CD14-positive monocyte (primary cell): ENCODE measurements at regions not wholly inside any gene's neighbourhood (a gene's known extent, or its start where the extent isn't known, plus 50 kb on each side); places are given as distances from the start of the nearest gene placed in this dataset.

Experiments used
- DNase-seq, 3 donors: peaks; one replicate each; pipeline ENCODE4 v3.0.0-alpha.2; 2011 to 2022
- H2AFZ ChIP-seq: 2 replicates; pipeline ENCODE4 v1.6.0; 2012; ENCODE audit warnings: mild to moderate bottlenecking, low read depth, low read length, inconsistent platforms; ENCODE audit not compliant: insufficient read depth, poor library complexity, severe bottlenecking
- H3K27ac ChIP-seq, 2 donors: 1 replicate in 1 of 2; 2 replicates in 1 of 2; pipeline ENCODE4 v1.5.1; 2012 to 2013; ENCODE audit warnings: low read length in 2 of 2, control low read depth in 1 of 2, inconsistent platforms in 1 of 2, low read depth in 1 of 2, mild to moderate bottlenecking in 1 of 2
- H3K27me3 ChIP-seq, 2 donors: one replicate each; pipeline versions ENCODE4 v1.6.0 to v1.6.1; 2011 to 2013; ENCODE audit warnings: low read length in 2 of 2; ENCODE audit not compliant: control insufficient read depth in 2 of 2, insufficient read depth in 2 of 2
- H3K36me3 ChIP-seq, 2 donors: replicated peaks in 1 of 2; 1 replicate in 1 of 2; 2 replicates in 1 of 2; pipeline versions ENCODE4 v1.5.1 to v1.6.1; 2012 to 2013; ENCODE audit warnings: low read length in 2 of 2, control low read depth in 1 of 2, inconsistent platforms in 1 of 2, mild to moderate bottlenecking in 1 of 2; ENCODE audit not compliant: insufficient read depth in 2 of 2, control insufficient read depth in 1 of 2
- H3K4me1 ChIP-seq, 2 donors: 1 replicate in 1 of 2; 2 replicates in 1 of 2; pipeline versions ENCODE4 v1.5.1 to v1.6.1; 2012 to 2013; ENCODE audit warnings: low read length in 2 of 2, control low read depth in 1 of 2, inconsistent platforms in 1 of 2, mild to moderate bottlenecking in 1 of 2, moderate library complexity in 1 of 2; ENCODE audit not compliant: insufficient read depth in 2 of 2, control insufficient read depth in 1 of 2
- H3K4me2 ChIP-seq: replicated peaks from 2 replicates; pipeline ENCODE3; 2012; ENCODE audit warnings: low read length, moderate library complexity, mild to moderate bottlenecking; ENCODE audit not compliant: poor library complexity, severe bottlenecking; ENCODE audit errors: extremely low read depth
- H3K4me3 ChIP-seq, 3 experiments: fragments of 200-600 bp in 1 of 3; sonication (generic) in 1 of 3; replicated peaks in 1 of 3; 1 replicate in 2 of 3; 2 replicates in 1 of 3; pipeline ENCODE4 v1.5.1; 2011 to 2013; ENCODE audit warnings: low read length in 3 of 3, mild to moderate bottlenecking in 3 of 3, control low read depth in 2 of 3, low read depth in 2 of 3, inconsistent platforms in 1 of 3, moderate library complexity in 1 of 3
- H3K79me2 ChIP-seq: 2 replicates; pipeline ENCODE4 v1.6.0; 2012; ENCODE audit warnings: mild to moderate bottlenecking, control low read depth, inconsistent platforms, low read length, moderate library complexity; ENCODE audit not compliant: insufficient read depth
- H3K9ac ChIP-seq: 2 replicates; pipeline ENCODE4 v1.6.0; 2017; ENCODE audit warnings: low read length, mild to moderate bottlenecking; ENCODE audit not compliant: insufficient read depth, poor library complexity, severe bottlenecking
- H3K9me3 ChIP-seq, 2 donors: replicated peaks in 1 of 2; 1 replicate in 1 of 2; 2 replicates in 1 of 2; pipeline versions ENCODE4 v1.5.1 to v1.6.1; 2012 to 2013; ENCODE audit warnings: low read length in 2 of 2, control low read depth in 1 of 2; ENCODE audit not compliant: control insufficient read depth in 1 of 2, insufficient read depth in 1 of 2
- H4K20me1 ChIP-seq: 2 replicates; pipeline ENCODE4 v1.6.0; 2012; ENCODE audit warnings: mild to moderate bottlenecking, low read length, control low read depth, moderate library complexity; ENCODE audit not compliant: insufficient read depth
- H3K27ac Mint-ChIP-seq, 7 donors: one replicate each; pipeline ENCODE4 v1.8.0; 2020; ENCODE audit warnings: mild to moderate bottlenecking in 7 of 7, mixed read lengths in 7 of 7, moderate library complexity in 6 of 7, inconsistent platforms in 2 of 7
- H3K27me3 Mint-ChIP-seq, 3 donors: one replicate each; pipeline ENCODE4 v1.8.0; 2021 to 2022; ENCODE audit warnings: low read depth in 3 of 3, mild to moderate bottlenecking in 3 of 3, mixed read lengths in 3 of 3, moderate library complexity in 3 of 3, inconsistent platforms in 1 of 3
- H3K36me3 Mint-ChIP-seq, 2 donors: one replicate each; pipeline ENCODE4 v1.8.0; 2020; ENCODE audit warnings: mixed read lengths in 2 of 2, inconsistent platforms in 1 of 2, mild to moderate bottlenecking in 1 of 2
- H3K4me1 Mint-ChIP-seq: one replicate; pipeline ENCODE4 v1.8.0; 2020; ENCODE audit warnings: mild to moderate bottlenecking, mixed read lengths
- H3K4me3 Mint-ChIP-seq, 2 donors: one replicate each; pipeline ENCODE4 v1.8.0; 2020; ENCODE audit warnings: mild to moderate bottlenecking in 2 of 2, mixed read lengths in 2 of 2, moderate library complexity in 1 of 2
- H3K9me3 Mint-ChIP-seq, 7 donors: one replicate each; pipeline ENCODE4 v1.8.0; 2020 to 2022; ENCODE audit warnings: mixed read lengths in 7 of 7, mild to moderate bottlenecking in 6 of 7, moderate library complexity in 6 of 7, inconsistent platforms in 2 of 7
- WGBS: methylation state at CpG from one replicate; pipeline ENCODE4 v1.1.5; 2013; ENCODE audit warnings: missing lambda C conversion rate; ENCODE audit not compliant: insufficient coverage; 5-methylcytosine and 5-hydroxymethylcytosine counted together
- intact Hi-C, 2 donors: fragments of 100-400 bp; cut with micrococcal nuclease; formaldehyde crosslinking; loops; one replicate each; pipeline versions ENCODE4 v1.15.0 to v1.15.1; 2023
- TF ChIP-seq, protein P1 (sequence below): fragments of 200-600 bp; IDR thresholded peaks from one replicate; pipeline ENCODE4 v1.8.0; 2022; ENCODE audit warnings: antibody characterized with exemption, mild to moderate bottlenecking

DNA sequence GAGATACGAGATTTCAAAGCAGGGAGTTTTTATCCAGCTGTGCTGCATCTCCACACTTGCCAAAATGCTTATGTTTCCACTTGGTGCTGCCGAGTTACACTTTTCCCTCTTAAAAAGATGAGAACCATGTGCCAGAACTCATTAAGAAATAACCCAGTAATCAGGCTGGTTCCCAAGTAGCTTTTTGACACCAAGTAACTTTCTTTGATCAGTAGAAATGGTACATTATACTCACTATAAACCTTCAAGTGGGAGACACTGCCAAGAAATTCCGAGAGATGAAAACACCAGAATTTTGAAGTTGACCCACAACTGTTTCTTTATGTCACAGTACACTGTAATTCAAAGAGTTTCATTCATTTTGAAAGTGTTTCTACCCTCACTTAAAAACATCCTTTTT lies 164.6 kb upstream of the CCDC54 start:
- no peak overlapping the region for H2AFZ ChIP-seq
- H3K27ac ChIP-seq: no peak overlapping the region
- H3K9me3 Mint-ChIP-seq: peaks cover 0 to 5% (median 0%) of the 10 kb centered on the region in 7 donors
- H4K20me1 ChIP-seq: no peaks in the 10 kb centered on the region
- H3K4me2 ChIP-seq: no peak overlapping the region
- 67% methylated on average over 1 of the region's 3 CpGs for WGBS
- no peak overlapping the region for H3K27ac Mint-ChIP-seq
- H3K4me3 Mint-ChIP-seq: no peak overlapping the region
- H3K9ac ChIP-seq: no peak overlapping the region
- no peaks in the 10 kb centered on the region for H3K4me1 Mint-ChIP-seq
- H3K36me3 ChIP-seq: no peaks in the 10 kb centered on the region
- intact Hi-C loops: no loop called here
- H3K27me3 Mint-ChIP-seq: no peaks in the 10 kb centered on the region
- no peaks in the 10 kb centered on the region for H3K27me3 ChIP-seq
- H3K36me3 Mint-ChIP-seq: no peaks in the 10 kb centered on the region
- no peak for DNase-seq
- no peaks in the 10 kb centered on the region for H3K4me1 ChIP-seq
- H3K4me3 ChIP-seq: no peak overlapping the region
- no peaks in the 10 kb centered on the region for H3K9me3 ChIP-seq
- TF ChIP-seq, protein P1, sequence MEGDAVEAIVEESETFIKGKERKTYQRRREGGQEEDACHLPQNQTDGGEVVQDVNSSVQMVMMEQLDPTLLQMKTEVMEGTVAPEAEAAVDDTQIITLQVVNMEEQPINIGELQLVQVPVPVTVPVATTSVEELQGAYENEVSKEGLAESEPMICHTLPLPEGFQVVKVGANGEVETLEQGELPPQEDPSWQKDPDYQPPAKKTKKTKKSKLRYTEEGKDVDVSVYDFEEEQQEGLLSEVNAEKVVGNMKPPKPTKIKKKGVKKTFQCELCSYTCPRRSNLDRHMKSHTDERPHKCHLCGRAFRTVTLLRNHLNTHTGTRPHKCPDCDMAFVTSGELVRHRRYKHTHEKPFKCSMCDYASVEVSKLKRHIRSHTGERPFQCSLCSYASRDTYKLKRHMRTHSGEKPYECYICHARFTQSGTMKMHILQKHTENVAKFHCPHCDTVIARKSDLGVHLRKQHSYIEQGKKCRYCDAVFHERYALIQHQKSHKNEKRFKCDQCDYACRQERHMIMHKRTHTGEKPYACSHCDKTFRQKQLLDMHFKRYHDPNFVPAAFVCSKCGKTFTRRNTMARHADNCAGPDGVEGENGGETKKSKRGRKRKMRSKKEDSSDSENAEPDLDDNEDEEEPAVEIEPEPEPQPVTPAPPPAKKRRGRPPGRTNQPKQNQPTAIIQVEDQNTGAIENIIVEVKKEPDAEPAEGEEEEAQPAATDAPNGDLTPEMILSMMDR: no peak
- H3K79me2 ChIP-seq: no peaks in the 10 kb centered on the region

DNA sequence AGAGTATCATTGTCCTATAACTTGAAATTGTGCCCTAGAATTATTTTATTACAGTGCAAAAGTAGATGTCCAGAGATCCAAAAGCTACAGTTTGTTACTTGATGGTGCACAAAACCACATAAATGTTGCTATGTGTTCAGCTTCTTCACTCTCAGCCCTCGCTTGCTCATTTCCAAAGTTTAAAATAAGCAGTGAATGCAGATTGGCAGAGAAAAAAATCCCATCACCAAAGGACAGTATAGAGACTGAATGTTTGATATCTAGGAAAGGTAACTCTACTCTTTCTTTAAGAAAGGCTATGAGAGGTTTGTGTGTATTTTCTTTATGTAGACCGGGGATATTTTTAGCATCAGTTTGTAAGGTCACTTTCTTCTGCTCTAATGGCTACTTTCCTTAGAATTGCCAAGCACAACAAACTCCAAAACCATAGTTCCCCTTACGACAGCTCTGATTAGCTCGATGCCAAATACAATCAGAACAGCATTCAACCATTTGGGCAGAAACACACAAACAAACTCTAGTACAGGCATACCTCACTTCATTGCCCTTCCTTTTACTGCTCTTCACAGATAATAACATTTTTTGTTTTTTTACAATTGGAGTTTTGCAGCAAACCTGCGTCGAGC lies 164.1 kb upstream of the CCDC54 start:
- no peaks in the 10 kb centered on the region for H3K4me1 ChIP-seq
- Mint-ChIP-seq H3K27ac (no peak overlapping the region), H3K9me3 (peaks cover 0 to 5% (median 0%) of the 10 kb centered on the region in 7 donors), H3K36me3 (no peaks in the 10 kb centered on the region), H3K4me1 (no peaks in the 10 kb centered on the region), H3K4me3 (no peak overlapping the region), H3K27me3 (no peaks in the 10 kb centered on the region)
- TF ChIP-seq, protein P1: no peak
- WGBS: 100% methylated on average over 2 of the region's 6 CpGs
- no peak overlapping the region for H3K27ac ChIP-seq
- intact Hi-C loops: no loop called here
- no peak overlapping the region for H2AFZ ChIP-seq
- no peaks in the 10 kb centered on the region for H3K27me3 ChIP-seq
- no peak overlapping the region for H3K4me2 ChIP-seq
- H3K36me3 ChIP-seq: no peaks in the 10 kb centered on the region
- no peaks in the 10 kb centered on the region for H4K20me1 ChIP-seq
- H3K79me2 ChIP-seq: no peaks in the 10 kb centered on the region
- DNase-seq: no peak
- no peak overlapping the region for H3K4me3 ChIP-seq
- no peak overlapping the region for H3K9ac ChIP-seq
- H3K9me3 ChIP-seq: no peaks in the 10 kb centered on the region
